Subcutaneous abdominal adipose tissue (tissue), 5 donors: ENCODE measurements at regions not wholly inside any gene's neighbourhood (a gene's known extent, or its start where the extent isn't known, plus 50 kb on each side); places are given as distances from the start of the nearest gene placed in this dataset.

Experiments used
- H3K27ac ChIP-seq: one replicate; pipeline ENCODE4 v1.7.0; 2013; ENCODE audit warnings: low read depth, mild to moderate bottlenecking, inconsistent platforms, low read length, moderate library complexity
- H3K27me3 ChIP-seq, 5 donors: one replicate each; pipeline ENCODE4 v1.7.0; 2013; ENCODE audit warnings: low read length in 5 of 5, inconsistent platforms in 1 of 5; ENCODE audit not compliant: control insufficient read depth in 5 of 5, insufficient read depth in 4 of 5
- H3K36me3 ChIP-seq, 5 donors: one replicate each; pipeline ENCODE4 v1.7.0; 2013; ENCODE audit warnings: low read length in 5 of 5; ENCODE audit not compliant: control insufficient read depth in 5 of 5, insufficient read depth in 5 of 5
- H3K4me1 ChIP-seq, 5 donors: one replicate each; pipeline ENCODE4 v1.7.0; 2013; ENCODE audit warnings: low read length in 5 of 5, mild to moderate bottlenecking in 3 of 5, moderate library complexity in 1 of 5; ENCODE audit not compliant: control insufficient read depth in 5 of 5, insufficient read depth in 5 of 5
- H3K4me3 ChIP-seq, 5 donors: one replicate each; pipeline ENCODE4 v1.7.0; 2013; ENCODE audit warnings: low read length in 5 of 5, low read depth in 1 of 5
- H3K9ac ChIP-seq, 5 donors: one replicate each; pipeline ENCODE4 v1.7.0; 2013; ENCODE audit warnings: low read length in 5 of 5, mild to moderate bottlenecking in 4 of 5, moderate library complexity in 3 of 5
- H3K9me3 ChIP-seq, 5 donors: one replicate each; pipeline ENCODE4 v1.7.0; 2013; ENCODE audit warnings: low read length in 5 of 5; ENCODE audit not compliant: control insufficient read depth in 5 of 5
- donor health status: healthy.
- donor health status: healthy.
- donor health status: healthy.
- donor health status: healthy.
- donor health status: healthy.

DNA sequence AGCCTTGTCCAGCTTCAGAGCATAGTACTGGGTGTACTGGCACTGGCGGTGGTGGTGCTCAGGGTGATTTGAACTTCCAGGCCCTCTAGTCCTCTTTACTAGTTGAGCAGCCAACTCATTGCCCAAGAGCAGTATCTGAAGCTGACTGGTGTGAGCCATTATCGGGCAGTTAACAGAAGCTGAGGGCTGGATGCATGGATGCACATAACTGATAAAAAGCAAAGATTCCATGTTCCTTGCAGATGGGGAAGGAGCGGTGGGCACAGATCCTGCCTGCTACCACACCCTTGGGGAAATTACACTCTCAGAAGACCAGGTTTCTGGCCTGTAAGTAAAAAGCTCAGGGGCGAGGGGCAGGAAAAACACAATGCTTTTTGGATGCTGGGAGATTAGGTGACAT lies 499.4 kb upstream of the ARGLU1 start:
- no peak overlapping the region for H3K4me3 ChIP-seq

GRCh38 chr13:107066355-107066754 lies 498.4 kb upstream of the ARGLU1 start:
- no peak overlapping the region for H3K27ac ChIP-seq
- no peaks in the 10 kb centered on the region for H3K27me3 ChIP-seq
- H3K4me3 ChIP-seq: no peak overlapping the region
- no peak overlapping the region for H3K9ac ChIP-seq
- H3K36me3 ChIP-seq: no peaks in the 10 kb centered on the region
- no peaks in the 10 kb centered on the region for H3K4me1 ChIP-seq
- no peaks in the 10 kb centered on the region for H3K9me3 ChIP-seq

More for the DNA sequence above, 499.4 kb upstream of the ARGLU1 start:
- Histone ChIP-seq H3K9me3 (no peaks in the 10 kb centered on the region), H3K9ac (no peak overlapping the region), H3K27ac (no peak overlapping the region), H3K27me3 (no peaks in the 10 kb centered on the region), H3K36me3 (no peaks in the 10 kb centered on the region), H3K4me1 (no peaks in the 10 kb centered on the region)

- Histone ChIP-seq H3K36me3 (no peaks in the 10 kb centered on the region), H3K4me3 (no peak overlapping the region), H3K9ac (no peak overlapping the region), H3K27me3 (no peaks in the 10 kb centered on the region), H3K9me3 (no peaks in the 10 kb centered on the region), H3K4me1 (no peaks in the 10 kb centered on the region), H3K27ac (no peak overlapping the region)
Observed at GRCh38 chr13:107065036-107065435, 497.1 kb upstream of the ARGLU1 start.

GRCh38 chr13:107057028-107057631 lies 489.2 kb upstream of the ARGLU1 start:
- Histone ChIP-seq H3K4me1 (no peaks in the 10 kb centered on the region), H3K4me3 (no peak overlapping the region), H3K27ac (no peak overlapping the region), H3K9ac (no peak overlapping the region), H3K36me3 (no peaks in the 10 kb centered on the region), H3K9me3 (no peaks in the 10 kb centered on the region), H3K27me3 (no peaks in the 10 kb centered on the region)

GRCh38 chr13:107043021-107043956 lies 475.4 kb upstream of the ARGLU1 start:
- no peaks in the 10 kb centered on the region for H3K36me3 ChIP-seq
- H3K27ac ChIP-seq: no peak overlapping the region
- H3K4me1 ChIP-seq: peaks cover 0 to 16% (median 0%) of the 10 kb centered on the region in 5 donors
- H3K27me3 ChIP-seq: no peaks in the 10 kb centered on the region
- no peak overlapping the region for H3K9ac ChIP-seq
- peaks cover 0 to 3% (median 2%) of the 10 kb centered on the region in 5 donors for H3K9me3 ChIP-seq
- no peak overlapping the region for H3K4me3 ChIP-seq

GRCh38 chr13:107035778-107036177 lies 467.8 kb upstream of the ARGLU1 start:
- no peaks in the 10 kb centered on the region for H3K36me3 ChIP-seq

DNA sequence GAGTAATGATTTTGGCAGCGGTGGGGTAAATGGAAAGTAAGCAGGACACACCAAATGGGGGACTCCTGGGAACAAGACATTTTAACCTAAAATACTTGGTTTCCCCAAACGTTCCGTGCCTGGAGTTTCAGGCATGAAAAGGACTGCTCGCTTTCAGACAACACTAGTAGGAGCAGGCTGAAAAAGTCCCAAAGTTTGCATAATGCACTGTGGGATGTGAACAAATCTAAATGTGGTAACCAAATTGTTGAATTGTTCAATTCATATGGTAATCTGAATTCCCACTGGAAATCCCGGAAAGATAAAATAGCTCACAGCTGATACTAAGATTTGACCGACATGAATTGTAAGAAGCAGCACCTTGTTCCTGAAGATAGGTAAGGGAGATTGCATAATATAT lies 467.2 kb upstream of the ARGLU1 start:
- Histone ChIP-seq H3K9ac (no peak overlapping the region), H3K4me1 (peaks cover 0 to 14% (median 3%) of the 10 kb centered on the region in 5 donors), H3K9me3 (no peaks in the 10 kb centered on the region), H3K27ac (no peak overlapping the region), H3K27me3 (no peaks in the 10 kb centered on the region), H3K36me3 (no peaks in the 10 kb centered on the region), H3K4me3 (no peak overlapping the region)

More at GRCh38 chr13:107035778-107036177, 467.8 kb upstream of the ARGLU1 start:
- Histone ChIP-seq H3K9me3 (no peaks in the 10 kb centered on the region), H3K27me3 (no peaks in the 10 kb centered on the region), H3K4me3 (no peak overlapping the region), H3K4me1 (peaks cover 0 to 12% (median 3%) of the 10 kb centered on the region in 5 donors), H3K27ac (no peak overlapping the region), H3K9ac (no peak overlapping the region)

GRCh38 chr13:107034236-107034872 lies 466.4 kb upstream of the ARGLU1 start:
- no peaks in the 10 kb centered on the region for H3K9me3 ChIP-seq
- H3K27me3 ChIP-seq: no peaks in the 10 kb centered on the region
- peaks cover 0 to 14% (median 3%) of the 10 kb centered on the region in 5 donors for H3K4me1 ChIP-seq
- H3K27ac ChIP-seq: no peak overlapping the region
- no peak overlapping the region for H3K9ac ChIP-seq
- no peak overlapping the region for H3K4me3 ChIP-seq
- no peaks in the 10 kb centered on the region for H3K36me3 ChIP-seq

DNA sequence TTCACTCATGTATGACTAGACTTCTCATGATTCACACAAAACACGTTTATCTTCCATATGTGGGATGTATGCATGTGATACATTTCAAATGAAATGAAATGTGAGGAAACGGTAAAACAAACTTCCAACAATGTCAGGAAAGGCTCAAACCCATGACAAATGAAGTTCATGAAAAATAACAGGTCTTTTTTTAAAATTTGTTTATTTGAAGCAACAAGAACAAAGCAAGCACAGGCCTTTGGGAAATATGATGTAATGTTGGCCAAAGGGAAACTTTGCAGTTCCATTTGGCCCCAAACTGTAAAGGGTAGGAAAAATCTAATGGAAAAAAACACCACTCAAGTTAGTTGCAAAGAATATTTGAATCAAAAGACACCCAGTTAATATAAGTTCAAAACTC lies 463.8 kb upstream of the ARGLU1 start:
- Histone ChIP-seq H3K9ac (no peak overlapping the region), H3K4me1 (peaks cover 0 to 14% (median 3%) of the 10 kb centered on the region in 5 donors), H3K9me3 (no peaks in the 10 kb centered on the region), H3K27ac (no peak overlapping the region), H3K36me3 (no peaks in the 10 kb centered on the region), H3K27me3 (no peaks in the 10 kb centered on the region), H3K4me3 (no peak overlapping the region)

GRCh38 chr13:107028751-107029150 lies 460.8 kb upstream of the ARGLU1 start:
- Histone ChIP-seq H3K27ac (no peak overlapping the region), H3K36me3 (no peaks in the 10 kb centered on the region), H3K4me1 (peaks cover 0 to 18% (median 4%) of the 10 kb centered on the region in 5 donors), H3K9me3 (no peaks in the 10 kb centered on the region), H3K27me3 (no peaks in the 10 kb centered on the region), H3K4me3 (no peak overlapping the region), H3K9ac (no peak overlapping the region)
